SJSA1 (cell line): ENCODE measurements at regions not wholly inside any gene's neighbourhood (a gene's known extent, or its start where the extent isn't known, plus 50 kb on each side); places are given as distances from the start of the nearest gene placed in this dataset.

Experiments used
- DNase-seq, 2 experiments: peaks; one replicate each; pipeline ENCODE4 v3.0.0-alpha.2; 2015 to 2020; ENCODE audit warnings: low spot score in 2 of 2, low read depth in 1 of 2
- H3K27ac ChIP-seq: fragments of 250-450 bp; sonication (Bioruptor Pico); 2 replicates; pipeline ENCODE4 v1.5.1; 2020; ENCODE audit warnings: mild to moderate bottlenecking, moderate library complexity
- H3K27me3 ChIP-seq: fragments of 250-450 bp; sonication (Bioruptor Pico); replicated peaks from 2 replicates; pipeline ENCODE4 v1.5.1; 2020; ENCODE audit warnings: mild to moderate bottlenecking, moderate library complexity
- H3K36me3 ChIP-seq: fragments of 250-450 bp; sonication (Bioruptor Pico); 2 replicates; pipeline ENCODE4 v1.5.1; 2020; ENCODE audit warnings: mild to moderate bottlenecking
- H3K4me1 ChIP-seq: fragments of 250-450 bp; sonication (Bioruptor Pico); replicated peaks from 2 replicates; pipeline ENCODE4 v1.6.1; 2021; ENCODE audit warnings: mild to moderate bottlenecking
- H3K4me3 ChIP-seq: fragments of 250-450 bp; sonication (Bioruptor Pico); 2 replicates; pipeline ENCODE4 v1.5.1; 2020; ENCODE audit warnings: mild to moderate bottlenecking
- H3K9me3 ChIP-seq: fragments of 250-450 bp; sonication (Bioruptor Pico); replicated peaks from 2 replicates; pipeline ENCODE4 v1.5.1; 2020; ENCODE audit warnings: mild to moderate bottlenecking

GRCh38 chr4:181323061-181323460, 920.1 kb upstream of the TENM3 start:
- no peak for DNase-seq
- no peak overlapping the region for H3K27ac ChIP-seq
- no peaks in the 10 kb centered on the region for H3K36me3 ChIP-seq
- H3K27me3 ChIP-seq = 0 out of 2 replicates have a peak, but pooled peaks cover 5% of the 10 kb centered on the region
- no peaks in the 10 kb centered on the region for H3K9me3 ChIP-seq
- H3K4me3 ChIP-seq = no peak overlapping the region
- H3K4me1 ChIP-seq = no peaks in the 10 kb centered on the region

- H3K9me3 ChIP-seq = no peaks in the 10 kb centered on the region
- no peak overlapping the region for H3K27ac ChIP-seq
- no peaks in the 10 kb centered on the region for H3K4me1 ChIP-seq
- H3K27me3 ChIP-seq = 0 out of 2 replicates have a peak, but pooled peaks cover 3% of the 10 kb centered on the region
- no peak for DNase-seq
- H3K4me3 ChIP-seq = no peak overlapping the region
- H3K36me3 ChIP-seq = no peaks in the 10 kb centered on the region
These were observed 912.5 kb upstream of the TENM3 start for GRCh38 chr4:181330654-181331201.

GRCh38 chr4:181331214-181331613, 912.0 kb upstream of the TENM3 start:
- H3K27me3 ChIP-seq = 0 out of 2 replicates have a peak, but pooled peaks cover 3% of the 10 kb centered on the region
- no peaks in the 10 kb centered on the region for H3K4me1 ChIP-seq
- H3K4me3 ChIP-seq = no peak overlapping the region
- H3K36me3 ChIP-seq = no peaks in the 10 kb centered on the region
- H3K9me3 ChIP-seq = no peaks in the 10 kb centered on the region
- no peak for DNase-seq
- no peak overlapping the region for H3K27ac ChIP-seq

GRCh38 chr4:181345931-181346330, 897.3 kb upstream of the TENM3 start:
- no peak overlapping the region for H3K4me3 ChIP-seq
- no peak overlapping the region for H3K27ac ChIP-seq
- no peaks in the 10 kb centered on the region for H3K9me3 ChIP-seq
- H3K36me3 ChIP-seq = no peaks in the 10 kb centered on the region
- no peaks in the 10 kb centered on the region for H3K4me1 ChIP-seq
- DNase-seq = no peak
- H3K27me3 ChIP-seq = peaks cover 6% of the 10 kb centered on the region; the same call in 1 of the 2 replicates

- no peaks in the 10 kb centered on the region for H3K36me3 ChIP-seq
- no peaks in the 10 kb centered on the region for H3K9me3 ChIP-seq
- no peak overlapping the region for H3K27ac ChIP-seq
- H3K4me3 ChIP-seq = no peak overlapping the region
- peaks cover 6% of the 10 kb centered on the region; the same call in 1 of the 2 replicates for H3K27me3 ChIP-seq
- no peaks in the 10 kb centered on the region for H3K4me1 ChIP-seq
- DNase-seq = no peak
These were observed 892.4 kb upstream of the TENM3 start for GRCh38 chr4:181350615-181351415.

GRCh38 chr4:181364504-181364903, 878.7 kb upstream of the TENM3 start:
- no peaks in the 10 kb centered on the region for H3K9me3 ChIP-seq

GRCh38 chr4:181365671-181366070, 877.5 kb upstream of the TENM3 start:
- no peak for DNase-seq
- H3K4me1 ChIP-seq = no peaks in the 10 kb centered on the region
- H3K27me3 ChIP-seq = no peaks in the 10 kb centered on the region
- H3K36me3 ChIP-seq = no peaks in the 10 kb centered on the region
- no peak overlapping the region for H3K4me3 ChIP-seq
- H3K9me3 ChIP-seq = no peaks in the 10 kb centered on the region
- no peak overlapping the region for H3K27ac ChIP-seq

More at GRCh38 chr4:181364504-181364903, 878.7 kb upstream of the TENM3 start:
- Histone ChIP-seq H3K27ac (no peak overlapping the region), H3K27me3 (no peaks in the 10 kb centered on the region), H3K36me3 (no peaks in the 10 kb centered on the region), H3K4me3 (no peak overlapping the region), H3K4me1 (no peaks in the 10 kb centered on the region)
- no peak for DNase-seq

- Histone ChIP-seq H3K4me3 (no peak overlapping the region), H3K27ac (no peak overlapping the region), H3K36me3 (no peaks in the 10 kb centered on the region), H3K9me3 (no peaks in the 10 kb centered on the region), H3K27me3 (no peaks in the 10 kb centered on the region), H3K4me1 (no peaks in the 10 kb centered on the region)
- no peak for DNase-seq
These were observed 871.2 kb upstream of the TENM3 start for GRCh38 chr4:181372014-181372413.

- Histone ChIP-seq H3K27ac (no peak overlapping the region), H3K4me3 (no peak overlapping the region), H3K27me3 (no peaks in the 10 kb centered on the region), H3K36me3 (no peaks in the 10 kb centered on the region), H3K9me3 (no peaks in the 10 kb centered on the region), H3K4me1 (no peaks in the 10 kb centered on the region)
- DNase-seq = no peak
These were observed 867.1 kb upstream of the TENM3 start for GRCh38 chr4:181376058-181376457.

GRCh38 chr4:181388061-181388460, 855.1 kb upstream of the TENM3 start:
- Histone ChIP-seq H3K36me3 (no peaks in the 10 kb centered on the region), H3K27me3 (0 out of 2 replicates have a peak, but pooled peaks cover 3% of the 10 kb centered on the region), H3K4me3 (no peak overlapping the region), H3K4me1 (no peaks in the 10 kb centered on the region), H3K27ac (no peak overlapping the region), H3K9me3 (no peaks in the 10 kb centered on the region)
- DNase-seq = no peak

GRCh38 chr4:181416966-181417365, 826.2 kb upstream of the TENM3 start:
- no peak overlapping the region for H3K27ac ChIP-seq

GRCh38 chr4:181418496-181418895, 824.7 kb upstream of the TENM3 start:
- Histone ChIP-seq H3K36me3 (no peaks in the 10 kb centered on the region), H3K9me3 (no peaks in the 10 kb centered on the region), H3K27ac (no peak overlapping the region), H3K27me3 (no peaks in the 10 kb centered on the region), H3K4me3 (no peak overlapping the region), H3K4me1 (no peaks in the 10 kb centered on the region)
- no peak for DNase-seq

More at GRCh38 chr4:181416966-181417365, 826.2 kb upstream of the TENM3 start:
- no peaks in the 10 kb centered on the region for H3K9me3 ChIP-seq
- H3K4me3 ChIP-seq = no peak overlapping the region
- no peaks in the 10 kb centered on the region for H3K27me3 ChIP-seq
- no peaks in the 10 kb centered on the region for H3K36me3 ChIP-seq
- no peak for DNase-seq
- H3K4me1 ChIP-seq = no peaks in the 10 kb centered on the region

GRCh38 chr4:181420950-181421349, 822.3 kb upstream of the TENM3 start:
- 0 out of 2 replicates have a peak, but pooled peaks cover 3% of the 10 kb centered on the region for H3K27me3 ChIP-seq
- H3K4me3 ChIP-seq = no peak overlapping the region
- no peak for DNase-seq
- H3K36me3 ChIP-seq = no peaks in the 10 kb centered on the region
- no peak overlapping the region for H3K27ac ChIP-seq
- H3K4me1 ChIP-seq = no peaks in the 10 kb centered on the region
- no peaks in the 10 kb centered on the region for H3K9me3 ChIP-seq

- H3K9me3 ChIP-seq = no peaks in the 10 kb centered on the region
- no peaks in the 10 kb centered on the region for H3K36me3 ChIP-seq
- no peak for DNase-seq
- H3K4me1 ChIP-seq = no peaks in the 10 kb centered on the region
- H3K27me3 ChIP-seq = 0 out of 2 replicates have a peak, but pooled peaks cover 3% of the 10 kb centered on the region
- no peak overlapping the region for H3K27ac ChIP-seq
- no peak overlapping the region for H3K4me3 ChIP-seq
These were observed 818.7 kb upstream of the TENM3 start for GRCh38 chr4:181424362-181425016.
